ENCODE measurements at regions not wholly inside any gene's neighbourhood (a gene's known extent, or its start where the extent isn't known, plus 50 kb on each side); places are given as distances from the start of the nearest gene placed in this dataset.

DNA sequence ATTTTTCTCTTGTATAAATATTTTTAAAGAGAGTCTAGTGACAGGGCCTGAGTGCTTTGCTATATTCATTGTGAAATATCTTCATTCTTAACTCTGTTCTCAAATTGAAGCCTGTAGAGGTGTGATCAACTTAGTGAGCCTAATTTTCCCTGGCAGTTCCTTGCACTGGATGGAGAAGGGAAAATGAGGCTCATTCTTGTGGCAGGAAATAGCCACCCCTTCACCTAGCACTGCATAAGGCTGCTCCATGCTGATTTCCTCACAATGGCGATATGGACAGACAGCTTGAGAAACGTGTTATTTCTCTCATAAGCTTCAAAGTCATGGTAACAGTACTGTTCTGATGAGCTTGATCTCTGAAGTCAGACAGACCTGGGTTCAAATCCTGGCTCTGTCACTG lies 146.2 kb downstream of the AKAP11 start:
- TF ChIP-seq, protein P1, sequence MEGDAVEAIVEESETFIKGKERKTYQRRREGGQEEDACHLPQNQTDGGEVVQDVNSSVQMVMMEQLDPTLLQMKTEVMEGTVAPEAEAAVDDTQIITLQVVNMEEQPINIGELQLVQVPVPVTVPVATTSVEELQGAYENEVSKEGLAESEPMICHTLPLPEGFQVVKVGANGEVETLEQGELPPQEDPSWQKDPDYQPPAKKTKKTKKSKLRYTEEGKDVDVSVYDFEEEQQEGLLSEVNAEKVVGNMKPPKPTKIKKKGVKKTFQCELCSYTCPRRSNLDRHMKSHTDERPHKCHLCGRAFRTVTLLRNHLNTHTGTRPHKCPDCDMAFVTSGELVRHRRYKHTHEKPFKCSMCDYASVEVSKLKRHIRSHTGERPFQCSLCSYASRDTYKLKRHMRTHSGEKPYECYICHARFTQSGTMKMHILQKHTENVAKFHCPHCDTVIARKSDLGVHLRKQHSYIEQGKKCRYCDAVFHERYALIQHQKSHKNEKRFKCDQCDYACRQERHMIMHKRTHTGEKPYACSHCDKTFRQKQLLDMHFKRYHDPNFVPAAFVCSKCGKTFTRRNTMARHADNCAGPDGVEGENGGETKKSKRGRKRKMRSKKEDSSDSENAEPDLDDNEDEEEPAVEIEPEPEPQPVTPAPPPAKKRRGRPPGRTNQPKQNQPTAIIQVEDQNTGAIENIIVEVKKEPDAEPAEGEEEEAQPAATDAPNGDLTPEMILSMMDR (IDR thresholded peaks at IDR 0.05; ENCODE audit: low read depth, low read length), result no peak
- no peak for TF ChIP-seq POLR2A (IDR thresholded peaks at IDR 0.05; ENCODE audit: extremely low read depth, insufficient read length)
- TF ChIP-seq, protein P2, sequence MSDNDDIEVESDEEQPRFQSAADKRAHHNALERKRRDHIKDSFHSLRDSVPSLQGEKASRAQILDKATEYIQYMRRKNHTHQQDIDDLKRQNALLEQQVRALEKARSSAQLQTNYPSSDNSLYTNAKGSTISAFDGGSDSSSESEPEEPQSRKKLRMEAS (IDR thresholded peaks at IDR 0.05; ENCODE audit: low read depth, low read length), result no peak

All from NB4 (cell line).